ENCODE measurements at regions not wholly inside any gene's neighbourhood (a gene's known extent, or its start where the extent isn't known, plus 50 kb on each side); places are given as distances from the start of the nearest gene placed in this dataset.

- no peak overlapping the region for H3K9ac ChIP-seq (ENCODE audit: extremely low read depth, insufficient read length, low read length)
- no peak overlapping the region for H3K18ac ChIP-seq (ENCODE audit: insufficient read length, low read depth, low read length)
- H4K8ac ChIP-seq (replicated peaks; ENCODE audit: insufficient read length, low read depth, low read length): no peak overlapping the region
- Mint-ChIP-seq H3K9me3 (no peaks in the 10 kb centered on the region), H3K27ac (no peak overlapping the region; a peak in 2 of 7 replicates), H3K36me3 (ENCODE audit: insufficient read depth in 1 of 3, low read depth in 3 of 3) (no peaks in the 10 kb centered on the region), H3K4me3 (no peak overlapping the region), H3K27me3 (ENCODE audit: low read depth) (no peaks in the 10 kb centered on the region), H3K4me1 (no peaks in the 10 kb centered on the region)
- H4K5ac ChIP-seq (ENCODE audit: insufficient read length, low read depth, low read length): no peak overlapping the region
- no peak overlapping the region for H3K4me2 ChIP-seq (ENCODE audit: insufficient read depth, insufficient read length, low read length)
- H3K27ac ChIP-seq (ENCODE audit: insufficient read length, low read depth, low read length): no peak overlapping the region
- H2BK12ac ChIP-seq (ENCODE audit: insufficient read length, low read depth, low read length): no peak overlapping the region
- no peaks in the 10 kb centered on the region for H3K27me3 ChIP-seq (ENCODE audit: insufficient read depth, low read length)
- H2AK5ac ChIP-seq (ENCODE audit: insufficient read length, low read length): no peak overlapping the region
- H3K9me3 ChIP-seq (ENCODE audit: control insufficient read depth, low read depth, low read length): no peaks in the 10 kb centered on the region
- no peaks in the 10 kb centered on the region for H3K79me2 ChIP-seq (ENCODE audit: insufficient read depth, low read length)
- no peak overlapping the region for H4K91ac ChIP-seq (ENCODE audit: insufficient read length, low read depth, low read length)
- no peaks in the 10 kb centered on the region for H3K79me1 ChIP-seq (ENCODE audit: insufficient read depth, low read depth, low read length, poor library complexity, severe bottlenecking)
- H2AFZ ChIP-seq (ENCODE audit: low read length): no peak overlapping the region
- no peaks in the 10 kb centered on the region for H3K23me2 ChIP-seq (ENCODE audit: insufficient read length, low read depth, low read length, poor library complexity, severe bottlenecking)
- H3K14ac ChIP-seq (ENCODE audit: insufficient read depth, low read length): no peak overlapping the region
- H3K56ac ChIP-seq (ENCODE audit: insufficient read length, low read depth, low read length): no peak overlapping the region
- no peak overlapping the region for H3K23ac ChIP-seq (ENCODE audit: insufficient read length, low read depth, low read length)
- H2BK20ac ChIP-seq (ENCODE audit: low read depth, low read length, poor library complexity, severe bottlenecking): no peak overlapping the region
- DNase-seq: no peak
- no peak overlapping the region for H3K4ac ChIP-seq (ENCODE audit: low read depth, low read length)
- no peak overlapping the region for H2BK5ac ChIP-seq (ENCODE audit: insufficient read length, low read length)
- no peaks in the 10 kb centered on the region for H4K20me1 ChIP-seq (ENCODE audit: control insufficient read depth, insufficient read depth, insufficient read length)
- H3K4me1 ChIP-seq (ENCODE audit: insufficient read depth, low read length): no peaks in the 10 kb centered on the region
- 100% methylated on average over 1 of the region's 6 CpGs for WGBS (ENCODE audit: extremely low coverage, insufficient read length, low lambda C conversion rate)
- no peak overlapping the region for H2BK15ac ChIP-seq (ENCODE audit: low read depth, low read length)
- H3T11ph ChIP-seq (ENCODE audit: low read length): no peak overlapping the region
- no peak for TF ChIP-seq CTCF (conservative IDR thresholded peaks at IDR 0.05)
- no peak overlapping the region for H2BK120ac ChIP-seq (ENCODE audit: low read depth, low read length, poor library complexity, severe bottlenecking)
Observed at GRCh38 chr5:117942861-117943519, 1045.4 kb downstream of the DTWD2 start.
